ENCODE measurements at regions not wholly inside any gene's neighbourhood (a gene's known extent, or its start where the extent isn't known, plus 50 kb on each side); places are given as distances from the start of the nearest gene placed in this dataset.

- H3K4me3 ChIP-seq, result no peak overlapping the region
- DNase-seq (ENCODE audit: low spot score in 2 of 2), result no peak
Observed at GRCh38 chr22:44365832-44366231, 53.1 kb upstream of the SHISAL1 start.

GRCh38 chr22:44365191-44365590 lies 52.4 kb upstream of the SHISAL1 start:
- no peak for DNase-seq (ENCODE audit: low spot score in 2 of 2)
- TF ChIP-seq POLR2AphosphoS5 (IDR thresholded peaks at IDR 0.05) (no peak), CTCF (IDR thresholded peaks at IDR 0.05) (no peak), POLR2A (IDR thresholded peaks at IDR 0.05) (no peak)
- Histone ChIP-seq H3K27ac (no peak overlapping the region), H3K4me1 (peaks cover 8 to 12% of the 10 kb centered on the region in 2 donors), H3K27me3 (no peaks in the 10 kb centered on the region), H3K36me3 (no peaks in the 10 kb centered on the region), H3K9me3 (no peaks in the 10 kb centered on the region), H3K4me3 (no peak overlapping the region)
- intact Hi-C loops (cut with DNase I; ENCODE audit: low total_unique reads), result loop anchor here (10.0 kb wide), 1 partner anchor 1210 kb away; the partner anchor contains the start of gene TSPO

More at GRCh38 chr22:44365832-44366231, 53.1 kb upstream of the SHISAL1 start:
- no peak for TF ChIP-seq CTCF (IDR thresholded peaks at IDR 0.05)
- H3K4me1 ChIP-seq, result peaks cover 5 to 12% of the 10 kb centered on the region in 2 donors
- no peaks in the 10 kb centered on the region for H3K27me3 ChIP-seq
- intact Hi-C loops (cut with DNase I; ENCODE audit: low total_unique reads), result loop anchor here (10.0 kb wide), 1 partner anchor 1211 kb away; the partner anchor contains the start of gene TSPO
- no peaks in the 10 kb centered on the region for H3K9me3 ChIP-seq
- no peaks in the 10 kb centered on the region for H3K36me3 ChIP-seq
- no peak overlapping the region for H3K27ac ChIP-seq

GRCh38 chr22:44364751-44365130 lies 52.0 kb upstream of the SHISAL1 start:
- no peaks in the 10 kb centered on the region for H3K36me3 ChIP-seq
- no peak for TF ChIP-seq POLR2A (IDR thresholded peaks at IDR 0.05)
- no peak for TF ChIP-seq POLR2AphosphoS5 (IDR thresholded peaks at IDR 0.05)
- no peak for TF ChIP-seq CTCF (IDR thresholded peaks at IDR 0.05)
- H3K4me1 ChIP-seq, result peaks cover 12 to 13% of the 10 kb centered on the region in 2 donors
- H3K9me3 ChIP-seq, result no peaks in the 10 kb centered on the region
- DNase-seq (ENCODE audit: low spot score in 2 of 2), result no peak
- peak overlapping the region in 1 of 2 donors; percentile 81 for H3K27ac ChIP-seq
- H3K4me3 ChIP-seq, result no peak overlapping the region
- H3K27me3 ChIP-seq, result no peaks in the 10 kb centered on the region
- intact Hi-C loops (cut with DNase I; ENCODE audit: low total_unique reads), result loop anchor here (10.0 kb wide), 1 partner anchor 1210 kb away; the partner anchor contains the start of gene TSPO

GRCh38 chr22:44363980-44364750 lies 51.4 kb upstream of the SHISAL1 start:
- Histone ChIP-seq H3K27me3 (no peaks in the 10 kb centered on the region), H3K4me1 (peaks cover 12 to 15% of the 10 kb centered on the region in 2 donors), H3K27ac (peak overlapping the region in 1 of 2 donors; percentile 81), H3K4me3 (peak overlapping the region in 1 of 3 donors; percentile 51), H3K36me3 (no peaks in the 10 kb centered on the region), H3K9me3 (no peaks in the 10 kb centered on the region)
- intact Hi-C loops (cut with DNase I; ENCODE audit: low total_unique reads), result loop anchor here (10.0 kb wide), 1 partner anchor 1209 kb away; the partner anchor contains the start of gene TSPO
- TF ChIP-seq CTCF (IDR thresholded peaks at IDR 0.05) (no peak), POLR2AphosphoS5 (IDR thresholded peaks at IDR 0.05) (peak in 1 of 3 donors; percentile 40)
- no peak for DNase-seq (ENCODE audit: low spot score in 2 of 2)
